GM18951 (cell line): ENCODE measurements at regions not wholly inside any gene's neighbourhood (a gene's known extent, or its start where the extent isn't known, plus 50 kb on each side); places are given as distances from the start of the nearest gene placed in this dataset.

Experiments
- POLR2A ChIP-seq: IDR thresholded peaks from 4 replicates; pipeline ENCODE4 v1.6.1; 2011; ENCODE audit warnings: mild to moderate bottlenecking; ENCODE audit not compliant: insufficient read length, insufficient read depth; ENCODE audit errors: extremely low read depth
- in situ Hi-C: fragments of 300-500 bp; cut with MboI; formaldehyde crosslinking; loops from one replicate; pipeline ENCODE4 v1.12.0; 2022; ENCODE audit warnings: low sequenced_read_pairs, mixed read lengths, inconsistent platforms; ENCODE audit not compliant: unreplicated experiment

DNA sequence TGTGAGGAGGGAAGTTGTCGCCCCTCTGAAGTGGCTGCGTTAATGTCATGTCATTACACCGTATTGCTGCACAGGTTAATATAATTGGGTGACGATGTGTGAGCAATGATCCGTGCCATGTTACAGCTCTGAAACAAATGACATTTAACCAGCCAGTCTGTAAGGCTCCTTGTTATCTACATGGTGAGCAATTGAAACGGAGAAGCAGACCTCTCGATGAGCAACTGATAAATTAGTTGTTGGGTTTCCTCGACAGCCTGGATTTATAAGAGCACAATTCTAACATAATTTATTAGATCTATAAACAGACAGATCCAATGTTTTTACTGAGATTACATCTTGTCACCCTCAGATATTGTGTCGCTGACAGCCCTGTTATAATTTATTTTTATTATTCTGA, 49.9 kb upstream of the MAFB start:
- in situ Hi-C loops = no loop called here
- TF ChIP-seq POLR2A = no peak

DNA sequence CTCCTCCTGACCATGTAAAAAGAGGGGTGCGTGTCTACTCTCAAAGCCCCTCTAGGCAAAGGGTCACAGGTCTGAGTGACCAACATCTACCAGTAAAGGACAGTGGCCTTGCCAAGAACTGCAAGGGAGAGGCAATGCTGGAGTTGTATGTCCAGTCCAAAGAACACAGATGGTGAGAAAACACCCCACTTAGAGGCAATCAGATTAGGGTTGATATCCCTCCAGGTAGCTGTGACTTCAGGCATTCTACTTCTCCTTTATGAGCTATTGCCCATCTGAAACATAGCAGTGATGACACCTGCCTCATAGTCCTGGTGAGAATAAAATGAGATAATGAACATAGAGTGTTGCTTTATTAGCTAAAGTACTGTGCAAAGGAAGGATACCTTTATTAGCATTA, 50.8 kb upstream of the MAFB start:
- in situ Hi-C loops = no loop called here
- no peak for TF ChIP-seq POLR2A

DNA sequence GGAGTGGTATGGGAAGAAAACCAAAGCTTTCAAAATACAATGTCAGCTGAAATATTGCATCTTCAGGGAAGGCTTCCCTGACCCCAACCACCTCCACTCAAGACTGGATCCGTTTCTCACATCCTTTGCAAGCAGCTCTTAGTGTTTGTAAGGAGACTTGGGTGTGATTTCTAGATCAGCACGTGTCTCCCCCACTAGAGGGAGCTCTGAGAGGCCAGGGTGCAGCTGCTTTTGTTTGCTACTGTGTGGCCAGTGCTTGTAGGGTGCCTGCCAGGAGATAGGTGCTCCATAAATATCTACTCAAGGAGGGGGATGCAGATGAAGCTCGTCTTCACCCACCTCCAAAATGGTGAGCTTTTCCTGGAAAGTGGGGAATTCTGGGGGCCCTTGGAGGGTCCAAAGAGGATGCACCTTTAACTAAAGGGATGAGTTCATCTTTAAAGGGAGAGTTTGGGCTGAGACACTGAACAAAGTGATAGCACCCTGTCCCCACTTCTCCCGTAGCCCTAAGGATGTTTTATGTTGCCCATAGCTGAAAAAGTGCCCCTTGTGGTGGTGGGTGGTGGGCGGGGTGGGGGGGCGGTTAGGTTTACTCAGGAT, 52.6 kb upstream of the MAFB start:
- in situ Hi-C loops = no loop called here
- no peak for TF ChIP-seq POLR2A

DNA sequence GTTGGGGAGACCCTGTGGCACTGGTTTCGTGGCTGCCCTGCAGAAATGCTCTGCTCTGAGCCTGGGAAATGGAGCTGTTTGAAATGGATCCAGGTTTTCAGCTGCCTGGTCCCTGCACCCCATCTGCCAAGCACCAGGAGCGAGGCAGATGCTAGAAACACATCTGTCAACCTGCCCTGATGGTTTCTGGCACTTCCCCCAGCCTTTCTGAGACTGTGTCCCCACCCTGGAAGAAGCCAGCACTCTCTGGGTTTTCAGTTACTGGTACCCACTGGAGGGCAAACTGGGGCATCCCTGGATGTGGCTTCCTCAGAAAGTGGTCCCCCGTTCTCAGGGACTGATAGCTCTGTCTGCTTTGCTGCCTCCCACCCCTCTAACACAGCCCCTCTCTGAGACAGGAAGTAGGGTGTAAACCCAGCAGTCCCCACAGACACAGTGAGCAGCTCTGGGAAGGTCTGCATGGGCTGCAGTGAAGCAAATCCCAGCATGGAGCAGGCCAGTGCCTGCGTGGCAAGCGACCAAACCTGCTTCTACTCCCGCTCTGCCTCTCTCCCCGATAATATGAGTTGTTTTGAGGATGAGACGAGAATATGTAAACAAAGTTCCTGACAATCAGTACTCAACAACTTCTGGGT, 54.2 kb upstream of the MAFB start:
- in situ Hi-C loops = no loop called here
- TF ChIP-seq POLR2A = no peak

DNA sequence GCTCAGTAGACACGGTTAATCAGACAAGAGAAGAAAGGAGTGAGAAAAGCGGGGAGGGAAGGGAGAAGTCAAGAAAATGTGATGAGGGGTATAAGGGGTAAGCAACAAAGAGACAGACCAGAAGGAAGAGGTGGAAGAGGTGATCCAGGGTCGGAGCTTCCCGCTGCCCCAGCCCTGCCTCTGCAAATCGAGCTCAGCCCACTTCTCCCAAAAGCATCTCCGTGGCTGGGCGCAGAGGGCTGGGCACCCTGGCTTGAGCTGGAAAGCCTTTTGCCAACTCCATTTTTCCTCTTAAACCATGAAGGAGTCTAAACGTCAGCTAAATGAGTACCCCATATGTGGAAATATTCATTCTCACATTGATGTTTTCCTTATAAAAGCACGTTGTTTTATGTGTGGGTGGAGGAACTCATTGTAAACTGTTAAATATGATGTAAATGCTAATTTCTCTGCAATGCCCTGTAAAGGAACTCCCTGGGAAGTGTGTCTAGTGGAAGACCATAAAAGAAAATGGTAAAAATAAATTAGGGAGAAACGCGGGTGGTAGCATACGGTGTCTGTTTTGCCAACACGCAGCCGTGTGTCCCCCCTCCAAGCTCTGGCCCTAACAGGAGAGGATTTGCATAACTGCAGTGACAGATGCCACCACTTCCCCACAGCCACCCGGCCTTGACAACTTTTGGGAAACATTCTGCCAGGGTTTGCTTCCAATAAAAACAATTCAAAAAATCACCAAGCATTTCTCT, 55.2 kb upstream of the MAFB start:
- in situ Hi-C loops = no loop called here
- no peak for TF ChIP-seq POLR2A

DNA sequence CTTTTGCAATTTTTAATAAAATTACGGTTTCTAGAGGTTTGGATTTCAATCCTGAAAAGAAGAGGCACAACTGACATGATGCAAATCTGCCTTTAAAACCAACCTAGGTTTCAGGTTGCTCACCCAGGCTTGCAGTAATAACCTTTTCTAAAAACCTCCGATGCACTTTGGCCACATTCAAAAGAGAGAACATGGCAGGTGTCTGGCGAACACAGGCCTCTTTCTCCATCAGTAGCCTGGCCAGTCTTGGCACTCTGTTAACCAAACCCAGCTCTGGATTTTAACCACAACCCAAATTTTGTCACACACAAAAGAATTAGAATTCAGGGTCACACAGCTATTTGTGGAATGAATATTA, 55.8 kb upstream of the MAFB start:
- in situ Hi-C loops = no loop called here
- TF ChIP-seq POLR2A = no peak

DNA sequence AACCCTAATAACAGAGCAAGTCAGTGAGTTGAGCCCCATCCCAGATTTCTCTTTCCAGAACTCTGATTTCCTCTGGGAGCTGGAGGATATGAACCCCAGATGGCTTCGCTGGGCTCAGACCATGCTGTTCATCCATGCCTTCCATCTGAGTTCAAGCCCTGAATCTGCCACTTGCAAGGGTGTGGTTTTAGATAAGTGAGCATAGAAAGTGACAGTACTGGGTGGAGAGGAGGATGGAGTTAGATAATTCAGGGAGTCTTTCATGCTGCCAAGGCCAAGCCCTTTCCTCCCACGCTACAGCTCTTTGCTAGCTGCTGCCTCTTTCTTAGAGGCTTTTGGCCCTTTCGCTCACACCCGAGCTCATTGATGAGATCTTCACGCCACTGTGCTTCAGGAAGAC, 57.2 kb upstream of the MAFB start:
- TF ChIP-seq POLR2A = no peak
- in situ Hi-C loops = no loop called here

DNA sequence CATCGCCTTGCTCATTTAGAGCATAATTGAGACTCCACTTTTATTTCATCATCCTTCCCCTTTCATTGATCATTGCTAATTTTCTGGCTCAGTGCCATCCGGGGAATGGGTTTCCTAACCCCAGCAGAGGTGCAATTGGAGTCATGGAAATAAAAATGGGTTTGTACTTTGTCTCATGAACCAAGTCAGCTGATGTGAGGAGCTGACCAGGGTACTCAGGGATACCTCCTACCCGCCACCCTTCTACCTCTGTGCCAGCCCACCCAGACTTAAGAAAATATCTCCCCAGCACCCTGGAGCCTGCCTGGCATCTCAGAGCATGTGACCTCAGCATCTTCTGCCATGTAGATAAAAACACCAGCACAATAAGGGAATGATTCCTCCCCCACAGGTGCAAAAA, 59.1 kb upstream of the MAFB start:
- in situ Hi-C loops = no loop called here
- no peak for TF ChIP-seq POLR2A

DNA sequence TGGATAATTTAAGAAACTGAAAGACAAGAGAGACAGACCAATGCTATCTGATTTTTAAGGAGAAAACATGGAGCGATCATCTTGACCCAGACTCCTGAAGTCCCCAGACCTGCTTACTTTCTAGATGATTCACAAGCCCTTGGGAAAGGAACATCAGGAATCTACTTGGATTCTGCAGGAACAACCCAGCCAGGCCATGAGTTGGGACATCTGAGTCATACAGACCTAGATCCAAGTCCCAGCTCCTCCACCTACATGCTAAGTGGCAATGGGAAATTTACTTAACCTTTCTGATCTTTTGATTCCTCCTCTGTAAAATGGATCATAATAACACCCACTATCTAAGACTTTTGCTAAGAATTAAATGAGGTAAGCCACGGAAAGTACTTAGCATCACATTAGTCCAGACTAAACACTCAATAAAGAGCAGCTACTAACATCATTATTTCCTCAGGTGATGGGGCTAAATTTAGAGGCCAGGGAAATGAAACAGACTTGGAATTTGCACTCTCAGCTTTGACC, 61.0 kb upstream of the MAFB start:
- no peak for TF ChIP-seq POLR2A
- in situ Hi-C loops = no loop called here

DNA sequence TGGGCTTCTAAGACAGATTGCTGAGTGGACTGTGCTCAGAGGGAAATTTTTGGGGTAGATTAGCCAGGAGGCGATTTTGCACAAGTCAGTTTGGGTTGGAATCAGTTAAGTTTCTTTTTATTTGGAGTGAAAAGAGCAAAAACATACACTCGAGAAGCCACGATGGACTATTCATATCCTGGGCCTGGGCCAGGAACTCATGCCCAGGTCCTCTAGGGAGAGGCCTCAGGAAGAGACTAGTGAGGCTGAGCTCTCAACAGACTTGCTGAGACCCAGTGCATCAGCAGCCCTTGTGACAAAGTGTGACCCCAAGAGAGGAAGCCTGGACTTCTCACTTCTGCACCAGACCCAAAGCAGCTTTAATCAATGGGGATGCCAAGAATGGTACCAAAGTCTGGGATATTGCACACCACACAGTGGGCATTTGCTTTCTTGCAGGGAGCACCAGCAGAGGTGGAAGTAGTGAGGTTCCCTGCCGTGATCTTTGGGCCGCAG, 61.6 kb upstream of the MAFB start:
- TF ChIP-seq POLR2A = no peak
- in situ Hi-C loops = no loop called here

DNA sequence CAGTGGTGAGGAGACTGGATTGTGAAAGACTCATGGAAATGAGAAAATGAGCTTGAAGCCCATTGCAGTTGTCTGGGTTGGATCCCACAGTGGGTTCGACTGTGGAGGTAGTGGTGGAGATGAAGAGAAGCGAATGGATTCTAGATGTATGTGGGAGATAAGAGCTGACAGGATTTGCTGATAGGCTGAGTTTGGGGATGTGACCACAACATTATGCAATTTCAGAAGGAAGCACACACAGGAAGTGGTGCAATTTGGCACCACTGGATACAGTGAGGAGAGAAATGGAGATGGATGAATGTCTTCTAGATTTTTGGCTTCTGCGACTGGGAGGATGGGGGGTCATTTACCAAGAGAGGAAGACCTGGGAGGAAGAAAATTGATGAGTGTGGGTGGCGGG, 64.4 kb upstream of the MAFB start:
- in situ Hi-C loops = no loop called here
- no peak for TF ChIP-seq POLR2A

DNA sequence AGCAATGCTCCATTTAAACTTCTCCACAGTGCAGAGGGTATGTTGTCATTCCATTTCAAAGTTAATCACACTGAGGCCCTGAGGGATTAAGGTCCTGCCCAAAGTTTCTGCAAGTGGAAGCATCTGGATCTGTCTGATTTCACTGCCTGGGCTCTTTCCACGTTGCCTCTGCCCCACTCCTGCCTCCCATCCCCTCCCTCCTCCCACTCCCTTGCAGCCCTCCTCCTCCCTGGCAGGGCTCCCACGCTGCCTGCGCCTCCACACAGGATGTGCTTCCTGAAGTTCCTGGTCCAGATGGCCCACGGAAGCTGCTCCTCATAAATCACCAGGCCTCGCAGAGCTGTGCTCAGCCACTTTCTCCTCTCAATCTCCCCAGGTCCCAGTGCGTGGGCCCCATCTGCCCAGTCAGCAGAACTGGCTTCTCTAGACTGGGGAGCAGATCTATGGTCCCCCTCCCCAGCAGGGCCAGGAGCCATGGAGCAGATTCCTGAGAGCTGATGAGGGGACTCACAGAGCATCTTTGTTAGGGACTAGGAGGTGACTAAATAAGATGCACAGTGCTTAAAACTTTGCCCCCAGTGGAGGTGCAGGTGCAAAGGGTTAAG, 65.4 kb upstream of the MAFB start:
- in situ Hi-C loops = no loop called here

DNA sequence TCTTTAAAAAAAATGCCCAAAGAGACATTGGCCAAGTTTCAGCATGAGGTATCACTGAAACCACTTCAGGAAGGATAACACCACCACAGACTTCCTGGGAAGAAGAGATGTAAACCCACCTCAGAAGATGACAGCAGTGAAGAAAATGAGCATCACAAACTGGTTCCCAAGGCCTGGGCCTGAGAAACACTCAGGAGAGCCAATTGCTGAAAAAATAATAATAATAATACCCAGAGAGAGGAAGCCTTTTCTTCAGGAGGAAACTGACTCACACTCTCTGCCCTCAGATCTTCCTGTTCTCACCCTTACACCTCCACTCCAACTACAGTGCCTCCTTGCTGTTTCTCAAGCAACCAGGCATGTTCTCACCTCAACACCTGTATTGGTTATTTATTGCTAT, 68.1 kb upstream of the MAFB start:
- no peak for TF ChIP-seq POLR2A
- in situ Hi-C loops = no loop called here

More for the DNA sequence above, 65.4 kb upstream of the MAFB start:
- TF ChIP-seq POLR2A = no peak
